HepG2 (cell line): ENCODE measurements at regions not wholly inside any gene's neighbourhood (a gene's known extent, or its start where the extent isn't known, plus 50 kb on each side); places are given as distances from the start of the nearest gene placed in this dataset.

Source experiments
- ATAC-seq: fragments of 200-7000 bp; cut with Tn5 transposase; 3 replicates; pipeline ENCODE4 v1.9.1; 2020; ENCODE audit warnings: mild to moderate bottlenecking, moderate library complexity
- BruUV-seq: library from RNA; stranded (reverse); fragments of 400-500 nt; replicated peaks from 2 replicates; lab custom pipeline; 2021; lab: Mats Ljungman, UMichigan
- CTCF ChIA-PET: fragments of 300-600 bp; formaldehyde crosslinking; extraction: SDS; loops from one replicate; lab custom pipeline; 2021; ENCODE audit warnings: low total read pairs, inconsistent platforms, low intra/inter-chr PET ratio; lab: Yijun Ruan, JAX
- POLR2A ChIA-PET: fragments of 350-600 bp; sonication (Branson Sonifier 250); formaldehyde crosslinking; loops from one replicate; lab custom pipeline; 2020; ENCODE audit warnings: antibody characterized with exemption, inconsistent platforms; lab: Yijun Ruan, JAX
- DNase-seq: peaks from one replicate; pipeline ENCODE4 v3.0.0-alpha.2; 2015; ENCODE audit warnings: low spot score
- FAIRE-seq: peaks from 3 replicates; lab custom pipeline; 2011; peaks lifted over from hg19 to GRCh38; lab: Jason Lieb, UNC
- H2AFZ ChIP-seq: one replicate; pipeline ENCODE4 v1.6.1; 2011; ENCODE audit warnings: low read length, inconsistent platforms
- H3K27ac ChIP-seq: fragments of 300-600 bp; 3 replicates; pipeline ENCODE4 v1.8.0; 2011; ENCODE audit warnings: mixed run types, mild to moderate bottlenecking, mixed read lengths, low read length, inconsistent platforms; ENCODE audit not compliant: insufficient read depth; ENCODE audit errors: extremely low read length
- H3K27me3 ChIP-seq, 2 experiments: fragments of 200-600 bp in 1 of 2; 2 replicates in 1 of 2; 3 replicates in 1 of 2; pipeline versions ENCODE4 v1.6.0 to v1.8.0; 2011; ENCODE audit warnings: low read length in 2 of 2, mild to moderate bottlenecking in 2 of 2, moderate library complexity in 2 of 2, inconsistent platforms in 1 of 2; ENCODE audit not compliant: insufficient read depth in 2 of 2, control insufficient read depth in 1 of 2
- H3K36me3 ChIP-seq, 2 experiments: fragments of 200-600 bp in 1 of 2; replicated peaks in 1 of 2; 2 replicates in 1 of 2; 3 replicates in 1 of 2; pipeline versions ENCODE4 v1.5.1 to v1.8.0; 2011; ENCODE audit warnings: low read length in 2 of 2, inconsistent platforms in 1 of 2; ENCODE audit not compliant: insufficient read depth in 2 of 2, control insufficient read depth in 1 of 2
- H3K4me1 ChIP-seq: 2 replicates; pipeline ENCODE4 v1.5.1; 2012; ENCODE audit warnings: low read length, inconsistent platforms; ENCODE audit not compliant: insufficient read depth
- H3K4me2 ChIP-seq: 2 replicates; pipeline ENCODE4 v1.6.0; 2011; ENCODE audit warnings: low read depth, low read length, inconsistent platforms
- H3K4me3 ChIP-seq, 3 experiments: fragments of 200-600 bp in 1 of 3; sonication (generic), shearing (Covaris generic) in 1 of 3; replicated peaks in 1 of 3; 2 replicates each; pipeline ENCODE4 v1.5.1; 2011 to 2016; ENCODE audit warnings: low read length in 3 of 3, inconsistent platforms in 2 of 3, low read depth in 2 of 3, mild to moderate bottlenecking in 2 of 3, control low read depth in 1 of 3, mixed read lengths in 1 of 3; ENCODE audit not compliant: insufficient read depth in 1 of 3
- H3K79me2 ChIP-seq: one replicate; pipeline ENCODE4 v1.6.1; 2011; ENCODE audit warnings: low read length, inconsistent platforms; ENCODE audit not compliant: insufficient read depth
- H3K9ac ChIP-seq: 2 replicates; pipeline ENCODE4 v1.6.0; 2011; ENCODE audit warnings: mild to moderate bottlenecking, low read depth, low read length, inconsistent platforms; ENCODE audit not compliant: insufficient read depth
- H3K9me3 ChIP-seq: 2 replicates; pipeline ENCODE4 v1.5.1; 2012; ENCODE audit warnings: mild to moderate bottlenecking, low read length
- H4K20me1 ChIP-seq: 2 replicates; pipeline ENCODE4 v1.6.0; 2011; ENCODE audit warnings: inconsistent platforms, mild to moderate bottlenecking, low read length, moderate library complexity; ENCODE audit not compliant: insufficient read depth
- HMG20A ChIP-seq: IDR thresholded peaks from 2 replicates; pipeline ENCODE4 v1.6.1; 2016; ENCODE audit warnings: borderline replicate concordance
- RBFOX2 ChIP-seq: fragments of 200-400 bp; formaldehyde crosslinking; IDR thresholded peaks from 2 replicates; pipeline ENCODE4 v1.6.1; 2017; ENCODE audit warnings: low read depth, mild to moderate bottlenecking, low read length
- ZNF160 ChIP-seq: sonication (generic); formaldehyde crosslinking; IDR thresholded peaks from 2 replicates; pipeline ENCODE4 v1.8.0; 2022; ENCODE audit warnings: mild to moderate bottlenecking, inconsistent platforms, missing genetic modification reagents
- ZNF431 ChIP-seq: sonication (generic); formaldehyde crosslinking; IDR thresholded peaks from 2 replicates; pipeline ENCODE4 v1.9.0; 2022; ENCODE audit warnings: missing genetic modification reagents, low read depth, mild to moderate bottlenecking, borderline replicate concordance
- ZNF460 ChIP-seq: sonication (generic); formaldehyde crosslinking; IDR thresholded peaks from 2 replicates; pipeline ENCODE4 v1.5.1; 2020; ENCODE audit warnings: missing genetic modification reagents, mild to moderate bottlenecking, borderline replicate concordance
- ZSCAN21 ChIP-seq: sonication (generic); formaldehyde crosslinking; IDR thresholded peaks from 2 replicates; pipeline ENCODE4 v1.8.0; 2022; ENCODE audit warnings: mild to moderate bottlenecking, missing genetic modification reagents, moderate library complexity, borderline replicate concordance
- WGBS: methylation state at CpG from one replicate; pipeline ENCODE4 v1.1.6; 2017; ENCODE audit warnings: low lambda C conversion rate; 5-methylcytosine and 5-hydroxymethylcytosine counted together
- in situ Hi-C: cut with HindIII; loops from 2 replicates; pipeline ENCODE4 v1.10.0; 2017; ENCODE audit warnings: low pct_unique_long_range_greater_than_20kb; ENCODE audit not compliant: extremely low pct_ligation_motif_present
- intact Hi-C: fragments of 100-400 bp; cut with micrococcal nuclease; formaldehyde crosslinking; loops from one replicate; pipeline ENCODE4 v1.10.0; 2022; ENCODE audit not compliant: unreplicated experiment

- H3K9me3 ChIP-seq: no peaks in the 10 kb centered on the region
- H2AFZ ChIP-seq: no peak overlapping the region
- no peaks in the 10 kb centered on the region for H3K4me1 ChIP-seq
- H3K4me3 ChIP-seq: no peak overlapping the region
- BruUV-seq: no TSS peak
- 10% methylated on average over 5 of the region's 5 CpGs for WGBS
- intact Hi-C loops: no loop called here
- H4K20me1 ChIP-seq: no peaks in the 10 kb centered on the region
- H3K27me3 ChIP-seq: peaks cover 0 to 12% of the 10 kb centered on the region in 2 experiments; a peak in 1 of 5 replicates
- in situ Hi-C loops: no loop called here
- H3K9ac ChIP-seq: no peak overlapping the region
- H3K36me3 ChIP-seq: no peaks in the 10 kb centered on the region
- H3K27ac ChIP-seq: no peak overlapping the region
- no peak overlapping the region for H3K4me2 ChIP-seq
- FAIRE-seq (no peak), ATAC-seq (no peak), DNase-seq (no peak)
- ChIA-PET CTCF (no interaction called here), POLR2A (no interaction called here)
- H3K79me2 ChIP-seq: no peaks in the 10 kb centered on the region
- TF ChIP-seq RBFOX2: no peak
- TF ChIP-seq ZNF460 (CRISPR knock-in tag): no peak
- TF ChIP-seq ZNF160: no peak
These were observed 446.4 kb upstream of the PFKP start for GRCh38 chr10:2620827-2621521.

- Histone ChIP-seq H3K4me3 (no peak overlapping the region), H3K36me3 (no peaks in the 10 kb centered on the region), H3K4me2 (no peak overlapping the region), H3K9me3 (no peaks in the 10 kb centered on the region), H3K4me1 (no peaks in the 10 kb centered on the region), H3K9ac (no peak overlapping the region), H3K27ac (no peak overlapping the region), H4K20me1 (no peaks in the 10 kb centered on the region), H3K27me3 (peaks cover 0 to 4% of the 10 kb centered on the region in 2 experiments; a peak in 1 of 5 replicates), H3K79me2 (no peaks in the 10 kb centered on the region), H2AFZ (no peak overlapping the region)
- POLR2A ChIA-PET: no interaction called here
- no peak for DNase-seq
- TF ChIP-seq ZSCAN21: no peak
- no peak for TF ChIP-seq HMG20A
- no peak for TF ChIP-seq ZNF431 (CRISPR knock-in tag)
- intact Hi-C loops: loop anchor here (2.0 kb wide), 1 partner anchor 423 kb away; no protein-coding TSS in a partner anchor
- no peak for FAIRE-seq
- 2% methylated on average over 4 of the region's 4 CpGs for WGBS
- no TSS peak for BruUV-seq
- CTCF ChIA-PET: no interaction called here
- ATAC-seq: no peak
- in situ Hi-C loops: no loop called here
These were observed 447.4 kb upstream of the PFKP start for GRCh38 chr10:2619916-2620315.
